HCT116 (cell line): ENCODE measurements at regions not wholly inside any gene's neighbourhood (a gene's known extent, or its start where the extent isn't known, plus 50 kb on each side); places are given as distances from the start of the nearest gene placed in this dataset.

Source experiments
- ATAC-seq: fragments of 200-7000 bp; cut with Tn5 transposase; 2 replicates; pipeline ENCODE4 v1.9.1; 2020; ENCODE audit warnings: mild to moderate bottlenecking, moderate library complexity
- BruUV-seq: library from RNA; stranded (reverse); fragments of 400-500 nt; replicated peaks from 2 replicates; lab custom pipeline; 2021; lab: Mats Ljungman, UMichigan
- CTCF ChIA-PET: fragments of 300-600 bp; sonication (Branson Sonifier 250); formaldehyde crosslinking; loops from one replicate; lab custom pipeline; 2021; ENCODE audit warnings: antibody characterized with exemption; lab: Charles Lee
- POLR2A ChIA-PET: fragments of 300-600, 350-600 bp; sonication (Branson Sonifier 250); formaldehyde crosslinking; loops from one replicate; lab custom pipeline; 2021; ENCODE audit warnings: antibody characterized with exemption; lab: Charles Lee
- RAD21 ChIA-PET, 2 experiments: fragments of 300-600 bp; sonication (Branson Sonifier 250); formaldehyde crosslinking; loops; one replicate each; lab custom pipeline; 2023; ENCODE audit warnings: low total read pairs in 2 of 2; ENCODE audit not compliant: uncharacterized antibody in 2 of 2, unreplicated experiment in 2 of 2, low non-redundant PET in 1 of 2; lab: Charles Lee
- DNase-seq: peaks from one replicate; pipeline ENCODE4 v3.0.0-alpha.2; 2010; ENCODE audit warnings: low read depth, low spot score
- H2AFZ ChIP-seq: fragments of 200-600 bp; shearing (Covaris generic), sonication (generic); 2 replicates; pipeline ENCODE4 v1.6.1; 2017; ENCODE audit warnings: low read depth, mixed run types, mixed read lengths, antibody characterized with exemption, low read length; ENCODE audit not compliant: poor library complexity, severe bottlenecking
- H3K27ac ChIP-seq: 2 replicates; pipeline ENCODE4 v1.5.1; 2012; ENCODE audit warnings: low read depth, low read length
- H3K27me3 ChIP-seq: fragments of 200-600 bp; sonication (generic); 2 replicates; pipeline ENCODE4 v1.6.1; 2016; ENCODE audit warnings: mixed run types, low read length, mixed read lengths; ENCODE audit not compliant: insufficient read depth
- H3K36me3 ChIP-seq, 2 experiments: fragments of 200-500 bp in 1 of 2; fragments of 200-600 bp in 1 of 2; sonication (Bioruptor generic) in 1 of 2; sonication (generic) in 1 of 2; 2 replicates each; pipeline versions ENCODE4 v1.5.1 to v1.6.1; 2014 to 2016; ENCODE audit warnings: low read length in 2 of 2, inconsistent platforms in 1 of 2, mixed read lengths in 1 of 2, mixed run types in 1 of 2; ENCODE audit not compliant: insufficient read depth in 2 of 2, control insufficient read depth in 1 of 2
- H3K4me1 ChIP-seq, 2 experiments: fragments of 200-600 bp in 1 of 2; sonication (generic) in 1 of 2; 2 replicates each; pipeline versions ENCODE4 v1.5.1 to v1.6.1; 2012 to 2017; ENCODE audit warnings: low read length in 2 of 2, inconsistent platforms in 1 of 2, mild to moderate bottlenecking in 1 of 2, mixed read lengths in 1 of 2, mixed run types in 1 of 2, moderate library complexity in 1 of 2; ENCODE audit not compliant: insufficient read depth in 2 of 2, control insufficient read depth in 1 of 2
- H3K4me2 ChIP-seq: fragments of 200-600 bp; sonication (generic); 2 replicates; pipeline ENCODE4 v1.6.1; 2017; ENCODE audit warnings: mixed run types, low read length, mixed read lengths
- H3K4me3 ChIP-seq, 2 experiments: fragments of 200-600 bp in 1 of 2; sonication (generic) in 1 of 2; replicated peaks in 1 of 2; 2 replicates each; pipeline ENCODE4 v1.5.1; 2011 to 2016; ENCODE audit warnings: low read length in 2 of 2, control low read depth in 1 of 2, low read depth in 1 of 2, mild to moderate bottlenecking in 1 of 2, mixed read lengths in 1 of 2, mixed run types in 1 of 2
- H3K79me2 ChIP-seq: fragments of 200-600 bp; sonication (generic); 2 replicates; pipeline ENCODE4 v1.6.1; 2017; ENCODE audit warnings: mild to moderate bottlenecking, mixed run types, low read length, moderate library complexity, mixed read lengths; ENCODE audit not compliant: insufficient read depth
- H3K9ac ChIP-seq: fragments of 200-600 bp; sonication (generic); 2 replicates; pipeline ENCODE4 v1.6.1; 2016; ENCODE audit warnings: low read length, mixed read lengths
- H3K9me2 ChIP-seq: fragments of 200-600 bp; sonication (generic), shearing (Covaris generic); 2 replicates; pipeline ENCODE4 v1.6.1; 2017; ENCODE audit warnings: mixed run types, mild to moderate bottlenecking, moderate library complexity; ENCODE audit not compliant: insufficient read depth
- H3K9me3 ChIP-seq, 2 experiments: fragments of 200-500 bp in 1 of 2; fragments of 200-600 bp in 1 of 2; sonication (Bioruptor generic) in 1 of 2; sonication (generic) in 1 of 2; 2 replicates each; pipeline ENCODE4 v1.6.1; 2014 to 2017; ENCODE audit warnings: low read length in 2 of 2, mixed read lengths in 2 of 2, inconsistent platforms in 1 of 2, low read depth in 1 of 2, mild to moderate bottlenecking in 1 of 2, mixed run types in 1 of 2, moderate library complexity in 1 of 2; ENCODE audit not compliant: control insufficient read depth in 1 of 2, insufficient read depth in 1 of 2
- H4K20me1 ChIP-seq: fragments of 200-600 bp; sonication (generic), shearing (Covaris generic); 2 replicates; pipeline ENCODE4 v1.6.1; 2017; ENCODE audit warnings: mixed run types, mild to moderate bottlenecking, moderate library complexity; ENCODE audit not compliant: insufficient read depth
- CBX3 ChIP-seq: IDR thresholded peaks from 2 replicates; pipeline ENCODE4 v1.6.1; 2012; ENCODE audit warnings: low read depth
- EGR1 ChIP-seq: IDR thresholded peaks from 2 replicates; pipeline ENCODE4 v1.6.1; 2012; ENCODE audit warnings: low read depth
- EZH2 ChIP-seq: fragments of 200-600 bp; sonication (generic); IDR thresholded peaks from 2 replicates; pipeline ENCODE4 v1.6.1; 2017; ENCODE audit warnings: antibody characterized with exemption, mixed run types
- EZH2phosphoT487 ChIP-seq: fragments of 200-600 bp; IDR thresholded peaks from 2 replicates; pipeline ENCODE4 v1.6.1; 2018; ENCODE audit warnings: antibody characterized with exemption, borderline replicate concordance
- JUND ChIP-seq: IDR thresholded peaks from 2 replicates; pipeline ENCODE4 v1.6.1; 2012
- POLR2AphosphoS5 ChIP-seq: IDR thresholded peaks from 2 replicates; pipeline ENCODE4 v1.6.1; 2011; ENCODE audit warnings: mild to moderate bottlenecking, low read depth, low read length, moderate library complexity
- RAD21 ChIP-seq: IDR thresholded peaks from 2 replicates; pipeline ENCODE4 v1.6.1; 2012; ENCODE audit warnings: low read depth, mild to moderate bottlenecking
- SIN3A ChIP-seq: IDR thresholded peaks from 2 replicates; pipeline ENCODE4 v1.6.1; 2012; ENCODE audit warnings: low read depth
- TCF7L2 ChIP-seq: IDR thresholded peaks from 2 replicates; pipeline ENCODE4 v1.7.0; 2011; ENCODE audit warnings: borderline replicate concordance, inconsistent platforms; ENCODE audit not compliant: insufficient read depth, insufficient read length; ENCODE audit errors: extremely low read depth
- ZNF274 ChIP-seq: fragments of 200-500 bp; sonication (Bioruptor generic); IDR thresholded peaks from 2 replicates; pipeline ENCODE4 v1.6.1; 2014; ENCODE audit warnings: mild to moderate bottlenecking, low read depth, low read length, inconsistent platforms
- intact Hi-C: fragments of 100-400 bp; cut with micrococcal nuclease; formaldehyde crosslinking; loops from 2 replicates; pipeline ENCODE4 v1.10.0; 2022
- TF ChIP-seq, protein P1 (sequence below): IDR thresholded peaks from 2 replicates; pipeline ENCODE4 v1.6.1; 2011; ENCODE audit warnings: mild to moderate bottlenecking, low read length, moderate library complexity; ENCODE audit not compliant: insufficient replicate concordance; ENCODE audit errors: extremely low read depth
- TF ChIP-seq, protein P2 (sequence below): IDR thresholded peaks from 2 replicates; pipeline ENCODE4 v1.6.1; 2012
- TF ChIP-seq, protein P3 (sequence below): IDR thresholded peaks from 2 replicates; pipeline ENCODE4 v1.6.1; 2012; ENCODE audit warnings: low read depth

DNA sequence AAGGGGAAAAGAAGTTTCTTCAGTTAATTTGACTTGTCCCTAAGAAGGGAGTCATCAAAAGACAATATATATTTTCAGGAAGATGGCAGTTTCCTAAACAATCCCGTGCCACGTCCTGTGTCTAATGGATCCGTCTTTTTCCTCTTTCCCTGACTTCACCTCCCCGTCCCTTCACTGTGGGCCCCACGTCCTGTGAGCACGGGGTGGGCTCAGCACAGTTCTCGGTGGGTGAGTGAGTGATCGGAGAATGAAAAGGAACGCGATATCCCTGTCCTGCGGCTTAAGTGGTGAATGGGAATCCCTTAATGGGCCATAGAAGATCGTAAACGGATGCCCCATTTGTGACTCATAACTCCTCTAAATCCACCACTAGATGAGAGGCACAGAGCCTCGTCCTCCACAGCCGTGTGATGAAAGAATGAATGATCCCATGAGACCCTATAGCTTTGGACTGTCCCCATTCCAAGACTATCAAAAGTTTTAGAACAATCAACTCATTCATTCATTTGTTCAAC is 63.5 kb upstream of the PITRM1 start (continued):
- TF ChIP-seq, protein P1, sequence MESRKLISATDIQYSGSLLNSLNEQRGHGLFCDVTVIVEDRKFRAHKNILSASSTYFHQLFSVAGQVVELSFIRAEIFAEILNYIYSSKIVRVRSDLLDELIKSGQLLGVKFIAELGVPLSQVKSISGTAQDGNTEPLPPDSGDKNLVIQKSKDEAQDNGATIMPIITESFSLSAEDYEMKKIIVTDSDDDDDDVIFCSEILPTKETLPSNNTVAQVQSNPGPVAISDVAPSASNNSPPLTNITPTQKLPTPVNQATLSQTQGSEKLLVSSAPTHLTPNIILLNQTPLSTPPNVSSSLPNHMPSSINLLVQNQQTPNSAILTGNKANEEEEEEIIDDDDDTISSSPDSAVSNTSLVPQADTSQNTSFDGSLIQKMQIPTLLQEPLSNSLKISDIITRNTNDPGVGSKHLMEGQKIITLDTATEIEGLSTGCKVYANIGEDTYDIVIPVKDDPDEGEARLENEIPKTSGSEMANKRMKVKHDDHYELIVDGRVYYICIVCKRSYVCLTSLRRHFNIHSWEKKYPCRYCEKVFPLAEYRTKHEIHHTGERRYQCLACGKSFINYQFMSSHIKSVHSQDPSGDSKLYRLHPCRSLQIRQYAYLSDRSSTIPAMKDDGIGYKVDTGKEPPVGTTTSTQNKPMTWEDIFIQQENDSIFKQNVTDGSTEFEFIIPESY: no peak
- TF ChIP-seq EZH2phosphoT487: no peak
- no peak for TF ChIP-seq CBX3
- no peak for TF ChIP-seq JUND
- no peak for TF ChIP-seq EGR1
- no peak for TF ChIP-seq TCF7L2
- TF ChIP-seq SIN3A: no peak

- Histone ChIP-seq H3K4me3 (no peak overlapping the region), H3K36me3 (no peaks in the 10 kb centered on the region), H2AFZ (no peak overlapping the region), H3K4me1 (no peaks in the 10 kb centered on the region; a peak in 1 of 4 replicates), H3K9me3 (no peaks in the 10 kb centered on the region), H3K27ac (no peak overlapping the region), H3K79me2 (no peaks in the 10 kb centered on the region), H3K9ac (no peak overlapping the region), H3K27me3 (peaks cover under 1% of the 10 kb centered on the region; the same call in 1 of the 2 replicates), H3K9me2 (no peaks in the 10 kb centered on the region), H4K20me1 (no peaks in the 10 kb centered on the region), H3K4me2 (no peak overlapping the region)
- DNase-seq (no peak), ATAC-seq (no peak)
- CTCF ChIA-PET: no interaction called here
- BruUV-seq: no TSS peak
- RAD21 ChIA-PET: no interaction called here
- intact Hi-C loops: loop anchor here (5.0 kb wide), 2 partner anchors 542 to 1032 kb away; no protein-coding TSS in a partner anchor
- POLR2A ChIA-PET: no interaction called here
- TF ChIP-seq RAD21 (no peak), ZNF274 (no peak), POLR2AphosphoS5 (no peak), EZH2 (no peak)
- TF ChIP-seq, protein P2, sequence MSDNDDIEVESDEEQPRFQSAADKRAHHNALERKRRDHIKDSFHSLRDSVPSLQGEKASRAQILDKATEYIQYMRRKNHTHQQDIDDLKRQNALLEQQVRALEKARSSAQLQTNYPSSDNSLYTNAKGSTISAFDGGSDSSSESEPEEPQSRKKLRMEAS: no peak
- TF ChIP-seq, protein P3, sequence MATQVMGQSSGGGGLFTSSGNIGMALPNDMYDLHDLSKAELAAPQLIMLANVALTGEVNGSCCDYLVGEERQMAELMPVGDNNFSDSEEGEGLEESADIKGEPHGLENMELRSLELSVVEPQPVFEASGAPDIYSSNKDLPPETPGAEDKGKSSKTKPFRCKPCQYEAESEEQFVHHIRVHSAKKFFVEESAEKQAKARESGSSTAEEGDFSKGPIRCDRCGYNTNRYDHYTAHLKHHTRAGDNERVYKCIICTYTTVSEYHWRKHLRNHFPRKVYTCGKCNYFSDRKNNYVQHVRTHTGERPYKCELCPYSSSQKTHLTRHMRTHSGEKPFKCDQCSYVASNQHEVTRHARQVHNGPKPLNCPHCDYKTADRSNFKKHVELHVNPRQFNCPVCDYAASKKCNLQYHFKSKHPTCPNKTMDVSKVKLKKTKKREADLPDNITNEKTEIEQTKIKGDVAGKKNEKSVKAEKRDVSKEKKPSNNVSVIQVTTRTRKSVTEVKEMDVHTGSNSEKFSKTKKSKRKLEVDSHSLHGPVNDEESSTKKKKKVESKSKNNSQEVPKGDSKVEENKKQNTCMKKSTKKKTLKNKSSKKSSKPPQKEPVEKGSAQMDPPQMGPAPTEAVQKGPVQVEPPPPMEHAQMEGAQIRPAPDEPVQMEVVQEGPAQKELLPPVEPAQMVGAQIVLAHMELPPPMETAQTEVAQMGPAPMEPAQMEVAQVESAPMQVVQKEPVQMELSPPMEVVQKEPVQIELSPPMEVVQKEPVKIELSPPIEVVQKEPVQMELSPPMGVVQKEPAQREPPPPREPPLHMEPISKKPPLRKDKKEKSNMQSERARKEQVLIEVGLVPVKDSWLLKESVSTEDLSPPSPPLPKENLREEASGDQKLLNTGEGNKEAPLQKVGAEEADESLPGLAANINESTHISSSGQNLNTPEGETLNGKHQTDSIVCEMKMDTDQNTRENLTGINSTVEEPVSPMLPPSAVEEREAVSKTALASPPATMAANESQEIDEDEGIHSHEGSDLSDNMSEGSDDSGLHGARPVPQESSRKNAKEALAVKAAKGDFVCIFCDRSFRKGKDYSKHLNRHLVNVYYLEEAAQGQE: no peak
Observed at GRCh38 chr10:3235395-3235794, 62.8 kb upstream of the PITRM1 start.
